ENCODE measurements at regions not wholly inside any gene's neighbourhood (a gene's known extent, or its start where the extent isn't known, plus 50 kb on each side); places are given as distances from the start of the nearest gene placed in this dataset.

GRCh38 chr11:79890272-79890671, 449.4 kb upstream of the TENM4 start:
- intact Hi-C loops (cut with micrococcal nuclease), result no loop called here
- CTCF ChIA-PET, result no interaction called here
- Histone ChIP-seq H3K4me2 (ENCODE audit: insufficient read depth, low read length) (no peak overlapping the region), H3K9me1 (replicated peaks; ENCODE audit: control insufficient read depth, extremely low read depth, insufficient read depth, low read length) (no peaks in the 10 kb centered on the region), H4K20me1 (replicated peaks; ENCODE audit: control insufficient read depth, extremely low read depth, insufficient read depth, low read length) (no peaks in the 10 kb centered on the region), H3K9me3 (replicated peaks; ENCODE audit: control insufficient read depth, insufficient read depth, low read length) (peaks cover 3% of the 10 kb centered on the region), H3K36me3 (ENCODE audit: control insufficient read depth in 2 of 2, extremely low read depth in 1 of 2, insufficient read depth in 2 of 2, low read length in 2 of 2) (no peaks in the 10 kb centered on the region), H3K4me3 (replicated peaks in 1 of 3; ENCODE audit: insufficient read depth in 1 of 3, low read depth in 1 of 3, low read length in 3 of 3) (no peak overlapping the region), H2AFZ (ENCODE audit: low read depth, low read length) (no peak overlapping the region), H3K4me1 (ENCODE audit: control insufficient read depth, extremely low read depth, insufficient read depth, low read length) (no peaks in the 10 kb centered on the region), H3K27me3 (ENCODE audit: control insufficient read depth in 2 of 2, insufficient read depth in 2 of 2, low read length in 2 of 2) (no peaks in the 10 kb centered on the region), H3K27ac (ENCODE audit: insufficient read depth, low read depth, low read length) (no peak overlapping the region), H3K9ac (replicated peaks; ENCODE audit: extremely low read depth, insufficient read depth, low read length) (no peak overlapping the region), H3K79me2 (ENCODE audit: control insufficient read depth, insufficient read depth, low read length) (no peaks in the 10 kb centered on the region)
- no TSS peak for BruUV-seq (replicated peaks)
- no peak for DNase-seq (ENCODE audit: low read depth, low spot score)
- no peak for FAIRE-seq
- dilution Hi-C loops (cut with MboI; ENCODE audit: extremely low pct_ligation_motif_present, low sequenced_read_pairs), result no loop called here
- POLR2A ChIA-PET, result no interaction called here
- TF ChIP-seq GATA2 (IDR thresholded peaks at IDR 0.05; ENCODE audit: insufficient read depth, insufficient read length, low read depth, low read length), result no peak
- no peak for TF ChIP-seq FOS (IDR thresholded peaks at IDR 0.05; ENCODE audit: borderline replicate concordance, insufficient read depth, low read length)
- no peak for TF ChIP-seq POLR2A (IDR thresholded peaks at IDR 0.05; ENCODE audit: low read depth, low read length)
- no peak for TF ChIP-seq MYC (IDR thresholded peaks at IDR 0.05; ENCODE audit: low read depth, low read length)
- TF ChIP-seq EZH2 (IDR thresholded peaks at IDR 0.05; ENCODE audit: borderline replicate concordance, low read depth, low read length, severe bottlenecking), result no peak
- no peak for TF ChIP-seq JUN (IDR thresholded peaks at IDR 0.05; ENCODE audit: borderline replicate concordance, insufficient read depth, insufficient read length, low read depth)
- TF ChIP-seq MAX (IDR thresholded peaks at IDR 0.05; ENCODE audit: insufficient read depth, insufficient read length), result no peak
- no peak for TF ChIP-seq CTCF (IDR thresholded peaks at IDR 0.05; ENCODE audit: extremely low read depth in 1 of 2, insufficient read depth in 1 of 2, low read depth in 1 of 2, low read length in 2 of 2)
- no peak for TF ChIP-seq POLR2AphosphoS5 (IDR thresholded peaks at IDR 0.05; ENCODE audit: insufficient read depth, low read depth, low read length)
